ENCODE measurements at regions not wholly inside any gene's neighbourhood (a gene's known extent, or its start where the extent isn't known, plus 50 kb on each side); places are given as distances from the start of the nearest gene placed in this dataset.
"Not testable (repeated sequence)": the region's sequence is repeated elsewhere in the genome, so short reads cannot be mapped to it uniquely, and the experiment has no call there.

- TF ChIP-seq ATF1 (CRISPR knock-in tag; IDR thresholded peaks at IDR 0.05), result no peak
- TF ChIP-seq RELA (CRISPR knock-in tag; IDR thresholded peaks at IDR 0.05; ENCODE audit: borderline replicate concordance), result no peak
- TF ChIP-seq PRRX2 (CRISPR knock-in tag; IDR thresholded peaks at IDR 0.05), result no peak
Measured at GRCh38 chrX:35292522-35292921, 349.9 kb downstream of the FAM47B start.

GRCh38 chrX:35305037-35305436 is 362.4 kb downstream of the FAM47B start:
- POLR2A ChIA-PET; H3K4me1 Mint-ChIP-seq; H3K27me3 Mint-ChIP-seq (ENCODE audit: low read depth); ATAC-seq; DNase-seq (ENCODE audit: low spot score); CTCF ChIA-PET; H3K4me3 Mint-ChIP-seq; H3K27ac Mint-ChIP-seq: not testable (repeated sequence)
- Mint-ChIP-seq H3K36me3 (peaks cover 27% of the 10 kb centered on the region), H3K9me3 (peaks cover 53% of the 10 kb centered on the region)

More at GRCh38 chrX:35292522-35292921, 349.9 kb downstream of the FAM47B start:
- Mint-ChIP-seq H3K4me1 (no peaks in the 10 kb centered on the region), H3K9me3 (no peaks in the 10 kb centered on the region), H3K36me3 (no peaks in the 10 kb centered on the region), H3K27ac (no peak overlapping the region), H3K4me3 (no peak overlapping the region), H3K27me3 (ENCODE audit: low read depth) (no peaks in the 10 kb centered on the region)
- ATAC-seq (no peak), DNase-seq (ENCODE audit: low spot score) (no peak)
- CTCF ChIA-PET, result no interaction called here
- POLR2A ChIA-PET, result no interaction called here

GRCh38 chrX:35339796-35340195 is 397.2 kb downstream of the FAM47B start:
- CTCF ChIA-PET, result no interaction called here
- TF ChIP-seq ZNF425 (CRISPR knock-in tag; conservative IDR thresholded peaks at IDR 0.05), result no peak
- no peak for TF ChIP-seq ZNF219 (CRISPR knock-in tag; IDR thresholded peaks at IDR 0.05; ENCODE audit: borderline replicate concordance)
- TF ChIP-seq E2F5 (CRISPR knock-in tag; IDR thresholded peaks at IDR 0.05), result no peak
- no peak for TF ChIP-seq ERG (CRISPR knock-in tag; IDR thresholded peaks at IDR 0.05)
- TF ChIP-seq IRF1 (CRISPR knock-in tag; IDR thresholded peaks at IDR 0.05), result no peak
- no peak for TF ChIP-seq SMAD4 (CRISPR knock-in tag; IDR thresholded peaks at IDR 0.05)
- no peak for TF ChIP-seq NFYB (CRISPR knock-in tag; conservative IDR thresholded peaks at IDR 0.05; ENCODE audit: low read depth)
- no peak for TF ChIP-seq GTF2I (CRISPR knock-in tag; conservative IDR thresholded peaks at IDR 0.05)
- TF ChIP-seq MLX (CRISPR knock-in tag; IDR thresholded peaks at IDR 0.05), result no peak
- TF ChIP-seq ATF1 (CRISPR knock-in tag; IDR thresholded peaks at IDR 0.05), result no peak
- TF ChIP-seq ZNF232 (CRISPR knock-in tag; IDR thresholded peaks at IDR 0.05), result no peak
- no peak for TF ChIP-seq ZNF281 (CRISPR knock-in tag; IDR thresholded peaks at IDR 0.05)
- DNase-seq (ENCODE audit: low spot score), result no peak
- Mint-ChIP-seq H3K27me3 (ENCODE audit: low read depth) (no peaks in the 10 kb centered on the region), H3K4me3 (no peak overlapping the region), H3K36me3 (no peaks in the 10 kb centered on the region), H3K9me3 (no peaks in the 10 kb centered on the region), H3K4me1 (no peaks in the 10 kb centered on the region), H3K27ac (no peak overlapping the region)
- POLR2A ChIA-PET, result no interaction called here
- ATAC-seq, result no peak
